ENCODE measurements at regions not wholly inside any gene's neighbourhood (a gene's known extent, or its start where the extent isn't known, plus 50 kb on each side); places are given as distances from the start of the nearest gene placed in this dataset.

GRCh38 chr5:89830691-89831090 lies 578.9 kb downstream of the CETN3 start:
- ATAC-seq, result no peak
- TF ChIP-seq, protein P1, sequence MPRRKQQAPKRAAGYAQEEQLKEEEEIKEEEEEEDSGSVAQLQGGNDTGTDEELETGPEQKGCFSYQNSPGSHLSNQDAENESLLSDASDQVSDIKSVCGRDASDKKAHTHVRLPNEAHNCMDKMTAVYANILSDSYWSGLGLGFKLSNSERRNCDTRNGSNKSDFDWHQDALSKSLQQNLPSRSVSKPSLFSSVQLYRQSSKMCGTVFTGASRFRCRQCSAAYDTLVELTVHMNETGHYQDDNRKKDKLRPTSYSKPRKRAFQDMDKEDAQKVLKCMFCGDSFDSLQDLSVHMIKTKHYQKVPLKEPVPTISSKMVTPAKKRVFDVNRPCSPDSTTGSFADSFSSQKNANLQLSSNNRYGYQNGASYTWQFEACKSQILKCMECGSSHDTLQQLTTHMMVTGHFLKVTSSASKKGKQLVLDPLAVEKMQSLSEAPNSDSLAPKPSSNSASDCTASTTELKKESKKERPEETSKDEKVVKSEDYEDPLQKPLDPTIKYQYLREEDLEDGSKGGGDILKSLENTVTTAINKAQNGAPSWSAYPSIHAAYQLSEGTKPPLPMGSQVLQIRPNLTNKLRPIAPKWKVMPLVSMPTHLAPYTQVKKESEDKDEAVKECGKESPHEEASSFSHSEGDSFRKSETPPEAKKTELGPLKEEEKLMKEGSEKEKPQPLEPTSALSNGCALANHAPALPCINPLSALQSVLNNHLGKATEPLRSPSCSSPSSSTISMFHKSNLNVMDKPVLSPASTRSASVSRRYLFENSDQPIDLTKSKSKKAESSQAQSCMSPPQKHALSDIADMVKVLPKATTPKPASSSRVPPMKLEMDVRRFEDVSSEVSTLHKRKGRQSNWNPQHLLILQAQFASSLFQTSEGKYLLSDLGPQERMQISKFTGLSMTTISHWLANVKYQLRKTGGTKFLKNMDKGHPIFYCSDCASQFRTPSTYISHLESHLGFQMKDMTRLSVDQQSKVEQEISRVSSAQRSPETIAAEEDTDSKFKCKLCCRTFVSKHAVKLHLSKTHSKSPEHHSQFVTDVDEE (CRISPR knock-in tag; IDR thresholded peaks at IDR 0.05), result no peak
- TF ChIP-seq, protein P2, sequence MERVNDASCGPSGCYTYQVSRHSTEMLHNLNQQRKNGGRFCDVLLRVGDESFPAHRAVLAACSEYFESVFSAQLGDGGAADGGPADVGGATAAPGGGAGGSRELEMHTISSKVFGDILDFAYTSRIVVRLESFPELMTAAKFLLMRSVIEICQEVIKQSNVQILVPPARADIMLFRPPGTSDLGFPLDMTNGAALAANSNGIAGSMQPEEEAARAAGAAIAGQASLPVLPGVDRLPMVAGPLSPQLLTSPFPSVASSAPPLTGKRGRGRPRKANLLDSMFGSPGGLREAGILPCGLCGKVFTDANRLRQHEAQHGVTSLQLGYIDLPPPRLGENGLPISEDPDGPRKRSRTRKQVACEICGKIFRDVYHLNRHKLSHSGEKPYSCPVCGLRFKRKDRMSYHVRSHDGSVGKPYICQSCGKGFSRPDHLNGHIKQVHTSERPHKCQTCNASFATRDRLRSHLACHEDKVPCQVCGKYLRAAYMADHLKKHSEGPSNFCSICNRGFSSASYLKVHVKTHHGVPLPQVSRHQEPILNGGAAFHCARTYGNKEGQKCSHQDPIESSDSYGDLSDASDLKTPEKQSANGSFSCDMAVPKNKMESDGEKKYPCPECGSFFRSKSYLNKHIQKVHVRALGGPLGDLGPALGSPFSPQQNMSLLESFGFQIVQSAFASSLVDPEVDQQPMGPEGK (CRISPR knock-in tag; IDR thresholded peaks at IDR 0.05; ENCODE audit: borderline replicate concordance), result no peak
- TF ChIP-seq ARNTL (CRISPR knock-in tag; IDR thresholded peaks at IDR 0.05; ENCODE audit: borderline replicate concordance, low read depth) (no peak), BACH2 (CRISPR knock-in tag; IDR thresholded peaks at IDR 0.05; ENCODE audit: borderline replicate concordance) (no peak), OSR1 (CRISPR knock-in tag; IDR thresholded peaks at IDR 0.05) (no peak)

GRCh38 chr5:89827960-89828359 lies 581.6 kb downstream of the CETN3 start:
- no peak for ATAC-seq
- no peak for TF ChIP-seq ESRRG (CRISPR knock-in tag; IDR thresholded peaks at IDR 0.05)
- TF ChIP-seq RARB (CRISPR knock-in tag; IDR thresholded peaks at IDR 0.05), result no peak
- no peak for TF ChIP-seq ISL1 (CRISPR knock-in tag; IDR thresholded peaks at IDR 0.05)
- TF ChIP-seq, protein P3, sequence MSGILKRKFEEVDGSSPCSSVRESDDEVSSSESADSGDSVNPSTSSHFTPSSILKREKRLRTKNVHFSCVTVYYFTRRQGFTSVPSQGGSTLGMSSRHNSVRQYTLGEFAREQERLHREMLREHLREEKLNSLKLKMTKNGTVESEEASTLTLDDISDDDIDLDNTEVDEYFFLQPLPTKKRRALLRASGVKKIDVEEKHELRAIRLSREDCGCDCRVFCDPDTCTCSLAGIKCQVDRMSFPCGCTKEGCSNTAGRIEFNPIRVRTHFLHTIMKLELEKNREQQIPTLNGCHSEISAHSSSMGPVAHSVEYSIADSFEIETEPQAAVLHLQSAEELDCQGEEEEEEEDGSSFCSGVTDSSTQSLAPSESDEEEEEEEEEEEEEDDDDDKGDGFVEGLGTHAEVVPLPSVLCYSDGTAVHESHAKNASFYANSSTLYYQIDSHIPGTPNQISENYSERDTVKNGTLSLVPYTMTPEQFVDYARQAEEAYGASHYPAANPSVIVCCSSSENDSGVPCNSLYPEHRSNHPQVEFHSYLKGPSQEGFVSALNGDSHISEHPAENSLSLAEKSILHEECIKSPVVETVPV (CRISPR knock-in tag; IDR thresholded peaks at IDR 0.05), result no peak
- no peak for TF ChIP-seq ARNTL (CRISPR knock-in tag; IDR thresholded peaks at IDR 0.05; ENCODE audit: borderline replicate concordance, low read depth)
- TF ChIP-seq ZNF70 (CRISPR knock-in tag; IDR thresholded peaks at IDR 0.05), result no peak
- no peak for TF ChIP-seq CSDC2 (CRISPR knock-in tag; IDR thresholded peaks at IDR 0.05)
- TF ChIP-seq SNAI2 (CRISPR knock-in tag; IDR thresholded peaks at IDR 0.05), result no peak
- TF ChIP-seq, protein P1 (CRISPR knock-in tag; IDR thresholded peaks at IDR 0.05), result no peak
- TF ChIP-seq ZFP3 (CRISPR knock-in tag; IDR thresholded peaks at IDR 0.05), result no peak

- ATAC-seq, result no peak
- TF ChIP-seq CSDC2 (CRISPR knock-in tag; IDR thresholded peaks at IDR 0.05), result no peak
- no peak for TF ChIP-seq ESRRG (CRISPR knock-in tag; IDR thresholded peaks at IDR 0.05)
- no peak for TF ChIP-seq ZFP30 (CRISPR knock-in tag; IDR thresholded peaks at IDR 0.05)
- TF ChIP-seq, protein P2 (CRISPR knock-in tag; IDR thresholded peaks at IDR 0.05; ENCODE audit: borderline replicate concordance), result no peak
- TF ChIP-seq TOX (CRISPR knock-in tag; IDR thresholded peaks at IDR 0.05; ENCODE audit: borderline replicate concordance), result no peak
- no peak for TF ChIP-seq ZNF70 (CRISPR knock-in tag; IDR thresholded peaks at IDR 0.05)
- TF ChIP-seq ZNF565 (CRISPR knock-in tag; conservative IDR thresholded peaks at IDR 0.05; ENCODE audit: low read depth), result no peak
- no peak for TF ChIP-seq SNAI2 (CRISPR knock-in tag; IDR thresholded peaks at IDR 0.05)
- no peak for TF ChIP-seq BACH2 (CRISPR knock-in tag; IDR thresholded peaks at IDR 0.05; ENCODE audit: borderline replicate concordance)
- no peak for TF ChIP-seq ZC3H10 (CRISPR knock-in tag; IDR thresholded peaks at IDR 0.05)
- TF ChIP-seq ARNTL (CRISPR knock-in tag; IDR thresholded peaks at IDR 0.05; ENCODE audit: borderline replicate concordance, low read depth), result no peak
- no peak for TF ChIP-seq ZNF8 (CRISPR knock-in tag; IDR thresholded peaks at IDR 0.05)
- TF ChIP-seq, protein P4, sequence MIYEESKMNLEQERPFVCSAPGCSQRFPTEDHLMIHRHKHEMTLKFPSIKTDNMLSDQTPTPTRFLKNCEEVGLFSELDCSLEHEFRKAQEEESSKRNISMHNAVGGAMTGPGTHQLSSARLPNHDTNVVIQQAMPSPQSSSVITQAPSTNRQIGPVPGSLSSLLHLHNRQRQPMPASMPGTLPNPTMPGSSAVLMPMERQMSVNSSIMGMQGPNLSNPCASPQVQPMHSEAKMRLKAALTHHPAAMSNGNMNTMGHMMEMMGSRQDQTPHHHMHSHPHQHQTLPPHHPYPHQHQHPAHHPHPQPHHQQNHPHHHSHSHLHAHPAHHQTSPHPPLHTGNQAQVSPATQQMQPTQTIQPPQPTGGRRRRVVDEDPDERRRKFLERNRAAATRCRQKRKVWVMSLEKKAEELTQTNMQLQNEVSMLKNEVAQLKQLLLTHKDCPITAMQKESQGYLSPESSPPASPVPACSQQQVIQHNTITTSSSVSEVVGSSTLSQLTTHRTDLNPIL (CRISPR knock-in tag; IDR thresholded peaks at IDR 0.05; ENCODE audit: low read depth), result no peak
- no peak for TF ChIP-seq OSR1 (CRISPR knock-in tag; IDR thresholded peaks at IDR 0.05)
These were observed 582.2 kb downstream of the CETN3 start for GRCh38 chr5:89827359-89827758.
